Iris pigment epithelial cell (primary cell): ENCODE measurements at regions not wholly inside any gene's neighbourhood (a gene's known extent, or its start where the extent isn't known, plus 50 kb on each side); places are given as distances from the start of the nearest gene placed in this dataset.
"Not testable (repeated sequence)": the region's sequence is repeated elsewhere in the genome, so short reads cannot be mapped to it uniquely, and the experiment has no call there.

Source experiments
- DNase-seq: peaks from one replicate; pipeline ENCODE4 v3.0.0-alpha.2; 2011; ENCODE audit warnings: low read depth

DNA sequence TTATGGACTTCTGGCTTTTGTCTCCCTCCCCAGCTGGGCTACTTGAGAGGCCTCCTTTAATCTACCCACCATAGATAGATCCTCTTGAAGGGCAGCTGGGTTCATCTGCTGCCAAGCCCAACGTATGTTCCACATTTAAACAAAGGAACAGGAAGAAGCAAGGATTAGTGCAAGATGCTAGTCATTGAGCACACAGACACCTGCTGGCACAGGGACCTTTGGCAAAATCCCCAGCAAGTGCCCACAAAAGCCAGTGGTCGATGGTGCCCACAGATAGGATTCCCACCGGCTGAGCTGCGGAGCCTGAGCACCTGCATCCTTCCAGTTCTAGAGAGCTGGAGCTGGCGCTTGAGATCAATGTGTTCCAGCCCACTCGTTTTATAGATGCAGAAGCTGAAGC is 57.7 kb upstream of the SHB start:
- DNase-seq, result no peak

DNA sequence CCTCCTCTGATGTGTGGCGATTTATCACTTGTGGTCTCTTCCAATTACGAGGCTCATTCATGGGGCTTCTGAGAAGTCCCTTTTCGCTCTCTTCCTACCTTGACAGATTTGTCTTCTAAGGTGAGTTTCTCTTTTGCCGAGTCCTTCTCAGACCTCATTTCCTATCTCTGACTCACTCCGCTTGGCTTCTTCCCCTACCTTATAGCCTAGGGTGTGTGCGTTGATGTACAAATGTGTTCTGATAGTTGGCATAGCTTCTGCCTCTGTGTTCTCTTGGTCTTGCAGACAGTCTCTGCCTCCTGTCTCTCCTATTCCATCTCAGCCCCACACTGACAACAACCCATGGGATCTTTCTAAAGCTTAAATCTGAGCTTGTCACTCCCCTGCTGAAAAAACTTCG is 56.9 kb upstream of the SHB start:
- no peak for DNase-seq

DNA sequence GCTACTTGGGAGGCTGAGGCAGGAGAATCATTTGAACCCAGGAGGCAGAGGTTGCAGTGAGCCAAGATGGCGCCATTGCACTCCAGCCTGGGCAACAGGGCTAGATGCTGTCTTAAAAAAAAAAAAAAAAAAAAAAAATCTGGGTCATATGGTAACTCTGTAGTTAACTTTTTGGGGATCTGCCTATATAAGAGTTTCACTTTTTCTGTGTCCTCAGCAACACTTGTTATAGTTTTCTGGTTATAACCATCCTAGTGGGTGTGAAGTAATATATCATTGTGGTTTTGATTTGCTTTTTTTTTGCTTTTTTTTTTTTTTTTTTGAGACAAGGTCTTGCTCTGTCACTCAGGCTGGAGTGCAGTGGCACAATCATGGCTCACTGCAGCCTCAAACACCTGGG is 54.3 kb upstream of the SHB start:
- DNase-seq, result not testable (repeated sequence)

DNA sequence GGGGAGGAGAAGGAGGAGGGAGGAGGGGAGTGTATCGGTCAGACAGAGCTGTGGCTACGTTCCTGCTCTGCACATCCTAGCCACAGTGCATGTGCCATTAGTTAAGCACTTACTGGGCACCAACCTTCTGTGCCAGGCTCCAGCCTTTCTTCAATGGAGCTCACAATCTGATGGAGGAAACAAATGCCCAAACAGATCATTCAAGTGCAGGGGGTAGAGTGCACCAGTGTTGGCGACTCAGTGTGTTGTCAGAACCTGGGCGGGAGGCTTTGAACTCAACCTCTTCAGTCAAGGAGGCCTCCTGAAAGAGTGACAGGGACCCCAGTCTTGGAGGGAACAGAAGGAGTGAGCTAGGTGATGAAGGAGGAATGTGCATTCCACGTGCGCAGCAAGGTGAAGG is 51.9 kb upstream of the SHB start:
- no peak for DNase-seq

DNA sequence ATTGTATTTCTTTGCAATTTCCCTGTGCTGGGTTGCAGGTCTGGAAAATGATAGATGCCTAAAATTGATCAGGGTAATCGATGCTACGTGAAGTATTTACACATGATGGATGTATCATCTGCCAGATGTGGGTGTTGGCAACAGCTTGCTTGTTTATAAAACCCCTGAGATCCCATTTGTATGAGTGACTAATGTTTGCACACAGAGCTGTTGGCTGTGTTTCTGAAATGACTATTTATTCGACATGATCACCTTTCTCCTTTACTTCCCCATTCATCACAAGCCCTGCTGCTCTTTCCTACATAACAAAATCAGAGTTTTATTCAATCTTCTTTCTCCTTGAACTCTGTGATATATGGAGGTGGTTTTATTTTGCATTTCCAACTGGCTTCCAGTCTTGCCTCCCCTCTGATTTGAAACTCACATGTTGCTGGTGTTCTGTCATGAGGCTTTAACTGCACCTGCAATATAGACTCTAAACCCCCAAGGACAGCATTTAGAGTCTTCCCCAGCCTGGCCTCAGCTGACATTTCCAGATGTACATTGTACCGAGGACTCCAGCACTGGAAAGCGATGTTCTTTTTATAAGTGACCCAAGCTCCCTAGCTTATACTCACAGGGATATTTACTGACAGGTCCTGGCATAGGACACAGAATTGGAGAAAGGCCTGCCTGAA is 50.7 kb upstream of the SHB start:
- no peak for DNase-seq

DNA sequence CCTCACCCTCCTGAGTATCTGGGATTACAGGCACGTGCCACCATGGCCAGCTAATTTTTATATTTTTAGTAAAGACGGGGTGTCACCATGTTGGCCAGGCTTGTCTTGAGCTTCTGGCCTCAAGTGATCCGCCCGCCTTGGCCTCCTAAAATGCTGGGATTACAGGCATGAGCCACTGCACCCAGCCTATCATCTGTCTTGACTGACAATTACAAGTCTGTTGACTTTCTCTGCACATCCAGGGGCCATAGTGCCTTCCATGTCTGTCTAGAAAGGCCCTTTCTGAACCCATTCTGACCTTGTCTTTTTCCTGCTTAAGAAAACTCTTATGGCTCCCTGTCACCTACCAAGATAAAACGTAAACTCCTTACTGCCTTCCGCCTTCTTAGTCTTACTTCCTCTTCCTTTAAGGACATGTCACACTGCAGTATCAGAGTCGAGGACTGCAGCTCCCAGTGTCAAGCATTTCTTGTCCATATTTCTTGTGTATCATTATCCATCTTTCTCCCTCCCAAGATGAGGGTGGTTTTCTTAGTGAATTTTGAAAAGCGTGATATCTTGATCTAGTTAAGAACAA is 49.9 kb upstream of the SHB start:
- DNase-seq, result no peak
